ENCODE measurements at regions not wholly inside any gene's neighbourhood (a gene's known extent, or its start where the extent isn't known, plus 50 kb on each side); places are given as distances from the start of the nearest gene placed in this dataset.

DNA sequence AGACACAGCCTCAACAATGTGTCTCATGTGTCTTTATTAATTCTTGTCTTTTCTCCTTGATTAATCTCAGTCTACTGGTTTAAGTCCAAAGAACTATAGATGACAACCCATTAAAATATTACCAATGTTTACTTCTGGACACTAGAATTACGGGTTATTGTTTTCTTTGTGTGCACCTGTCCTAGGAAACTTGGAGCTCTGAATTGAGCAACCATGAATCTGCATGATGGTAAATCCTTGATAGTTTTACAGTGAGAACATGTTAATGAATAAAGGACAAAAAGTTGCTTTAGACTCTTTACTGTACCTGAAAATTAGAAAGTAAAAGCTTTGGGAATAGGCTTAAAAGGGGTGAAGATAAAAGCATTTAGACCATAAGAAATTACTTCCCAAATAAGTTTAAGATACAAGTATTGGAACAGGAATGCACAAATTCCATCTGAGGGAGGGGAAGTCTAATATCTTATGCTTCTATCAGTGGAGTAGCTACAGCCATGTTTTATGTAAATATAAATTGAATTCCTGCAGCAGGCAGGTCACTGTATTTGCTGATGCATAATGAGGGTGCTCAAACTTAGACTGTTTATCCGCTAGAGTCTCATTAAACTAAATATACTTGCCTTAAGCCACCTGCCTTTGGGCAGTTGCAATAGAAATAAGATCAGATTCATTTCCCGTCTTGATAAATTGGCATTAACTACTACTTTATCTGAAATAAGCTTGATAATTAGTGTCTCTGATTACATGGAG is 603.7 kb upstream of the GCFC2 start:
- no peak for DNase-seq

- DNase-seq = no peak
Measured at GRCh38 chr2:76312236-76312635, 601.5 kb upstream of the GCFC2 start.

- DNase-seq = no peak
Measured at GRCh38 chr2:76311728-76312127, 601.0 kb upstream of the GCFC2 start.

DNA sequence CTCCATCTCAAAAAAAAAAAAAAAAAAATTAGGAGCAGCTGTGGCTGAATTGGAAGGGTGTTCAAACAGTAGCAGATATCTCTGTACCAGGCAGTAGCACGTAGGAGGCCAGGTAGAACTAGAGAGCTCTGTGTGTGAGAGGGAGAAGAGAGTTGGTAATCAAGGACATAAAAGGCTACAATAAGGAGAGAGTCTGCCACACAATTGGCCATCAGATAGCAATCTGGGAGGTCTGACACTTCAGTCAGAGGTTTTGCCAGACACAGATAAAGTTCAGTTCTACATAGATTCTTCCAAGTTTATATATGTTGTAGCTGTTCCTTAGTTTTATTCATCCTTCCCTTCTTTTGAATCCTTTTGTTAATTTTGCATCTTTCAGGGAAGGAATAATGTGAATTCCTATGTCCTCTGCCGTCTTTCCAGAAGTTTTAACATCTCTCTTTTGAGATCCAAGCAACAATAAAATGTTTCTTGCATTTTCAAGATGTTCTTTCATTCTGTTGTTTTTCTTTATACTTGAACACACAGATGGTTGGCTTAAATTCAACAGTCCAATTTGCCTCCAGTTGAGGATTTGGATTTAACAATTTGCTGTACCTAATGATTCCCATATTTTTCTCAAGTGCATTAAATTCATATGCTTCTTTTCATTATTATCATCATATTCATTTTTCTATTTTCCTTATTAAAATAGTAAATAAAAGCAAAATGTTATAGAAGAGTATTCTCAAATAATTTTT is 600.3 kb upstream of the GCFC2 start:
- DNase-seq = no peak

GRCh38 chr2:76307495-76307894 is 596.8 kb upstream of the GCFC2 start:
- no peak for DNase-seq

DNA sequence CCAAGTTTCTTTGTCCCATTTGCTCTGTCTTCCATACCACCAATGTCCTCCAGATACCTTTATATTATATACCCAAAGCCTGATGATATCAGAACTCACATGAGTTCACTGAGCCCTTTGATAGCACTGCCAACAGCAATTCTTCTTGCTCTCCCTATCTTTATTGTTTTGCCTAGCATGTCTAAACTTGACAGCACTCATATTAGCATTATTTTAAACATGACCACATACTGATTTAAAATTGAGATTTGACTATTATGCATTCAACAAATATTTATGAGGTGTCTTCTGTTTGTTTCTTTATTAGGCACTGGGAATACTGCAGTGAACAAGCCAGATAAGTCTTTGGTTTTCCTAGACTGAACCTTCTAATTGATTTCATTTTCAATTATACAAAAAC is 587.3 kb upstream of the GCFC2 start:
- DNase-seq = no peak

- no peak for DNase-seq
Measured at GRCh38 chr2:76296438-76296837, 585.7 kb upstream of the GCFC2 start.

GRCh38 chr2:76295762-76296161 is 585.0 kb upstream of the GCFC2 start:
- DNase-seq = no peak

DNA sequence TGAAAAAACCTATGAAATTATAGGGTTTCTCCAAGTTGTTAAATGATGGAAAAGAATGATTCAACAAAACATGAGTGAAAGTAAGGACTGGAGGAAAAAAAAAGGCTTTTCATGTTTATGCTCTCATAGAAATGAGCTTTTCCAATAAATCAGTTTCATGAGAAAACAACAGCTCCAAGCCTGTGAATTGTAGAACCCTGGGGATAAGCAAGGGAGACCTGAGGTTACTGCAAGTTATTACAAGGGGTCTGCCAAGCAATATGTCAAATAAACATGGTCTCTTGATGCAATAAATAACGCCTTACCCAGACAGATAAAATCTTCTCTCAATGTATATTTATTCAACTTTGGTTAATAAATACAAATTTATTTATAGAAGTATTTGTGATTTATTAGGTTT is 577.9 kb upstream of the GCFC2 start:
- no peak for DNase-seq

GRCh38 chr2:76288146-76288545 is 577.4 kb upstream of the GCFC2 start:
- no peak for DNase-seq

DNA sequence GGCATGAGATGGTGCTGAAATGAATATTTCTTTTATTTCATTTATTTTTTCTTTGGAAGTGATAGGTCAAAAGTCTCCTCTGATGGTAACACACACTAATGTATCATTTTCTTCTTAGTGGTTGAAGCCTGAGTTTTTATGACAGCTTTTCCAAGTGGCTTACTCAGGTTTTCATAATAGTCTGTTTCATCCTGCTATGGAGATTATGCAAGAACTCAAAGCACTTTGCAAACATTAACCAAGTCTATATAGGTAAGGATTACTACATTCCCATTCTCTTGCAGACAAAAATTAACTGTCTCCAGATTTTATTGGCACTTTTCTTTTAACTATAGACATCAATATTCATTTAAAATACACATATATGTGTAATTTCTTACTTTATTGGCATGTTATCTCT is 572.6 kb upstream of the GCFC2 start:
- DNase-seq = no peak

DNA sequence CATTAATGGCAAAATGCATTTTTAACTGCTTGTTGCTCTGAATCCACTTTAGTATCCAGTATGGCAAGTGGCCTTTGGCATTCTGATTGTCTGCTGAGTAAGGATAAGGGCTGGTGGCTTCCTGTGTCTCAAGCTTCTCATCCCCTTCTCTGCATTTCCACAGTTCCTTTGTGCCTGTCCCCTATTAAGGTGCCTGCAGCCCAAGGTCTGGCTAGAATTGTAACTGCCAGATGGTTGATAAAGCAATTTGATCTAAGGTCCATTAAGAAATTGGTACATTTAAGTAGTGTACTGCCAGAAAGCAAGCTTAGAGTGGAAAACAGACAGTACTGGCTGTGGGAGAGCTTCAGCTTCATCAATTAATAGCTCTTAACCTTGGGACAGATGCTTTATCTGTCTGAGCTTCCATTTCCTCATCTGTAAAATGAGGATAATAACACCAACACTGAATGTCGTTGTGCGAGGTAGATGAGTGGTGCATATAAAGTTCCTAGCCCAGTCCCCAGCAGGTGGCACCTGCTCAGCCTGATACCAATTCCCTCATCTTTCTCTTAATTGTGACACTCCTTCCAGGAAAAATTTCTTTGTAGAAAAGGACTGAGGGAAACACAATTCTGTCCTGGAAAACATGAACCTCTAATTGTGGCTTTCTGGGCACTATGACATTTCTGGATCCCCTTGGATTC is 570.6 kb upstream of the GCFC2 start:
- DNase-seq = no peak

GRCh38 chr2:76280686-76281085 is 570.0 kb upstream of the GCFC2 start:
- DNase-seq = no peak

DNA sequence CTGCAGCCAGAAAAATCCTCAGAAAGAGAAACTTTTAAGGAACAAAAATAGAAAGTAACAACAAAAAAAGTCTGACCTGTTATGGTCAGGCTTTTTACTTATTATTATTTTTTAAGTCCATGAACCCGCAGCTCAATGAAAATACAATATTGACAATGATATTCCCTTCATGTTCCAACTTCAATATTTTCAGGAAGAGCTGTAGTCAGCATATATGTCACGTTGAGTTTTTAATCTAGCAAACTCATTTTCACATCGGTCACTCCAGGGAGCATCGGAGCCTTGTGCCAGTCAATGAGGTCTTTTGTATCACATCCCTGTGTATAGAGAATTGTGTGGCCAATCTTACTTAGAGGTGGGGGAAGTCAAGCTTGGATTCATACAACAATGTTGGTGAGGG is 568.4 kb upstream of the GCFC2 start:
- no peak for DNase-seq

DNA sequence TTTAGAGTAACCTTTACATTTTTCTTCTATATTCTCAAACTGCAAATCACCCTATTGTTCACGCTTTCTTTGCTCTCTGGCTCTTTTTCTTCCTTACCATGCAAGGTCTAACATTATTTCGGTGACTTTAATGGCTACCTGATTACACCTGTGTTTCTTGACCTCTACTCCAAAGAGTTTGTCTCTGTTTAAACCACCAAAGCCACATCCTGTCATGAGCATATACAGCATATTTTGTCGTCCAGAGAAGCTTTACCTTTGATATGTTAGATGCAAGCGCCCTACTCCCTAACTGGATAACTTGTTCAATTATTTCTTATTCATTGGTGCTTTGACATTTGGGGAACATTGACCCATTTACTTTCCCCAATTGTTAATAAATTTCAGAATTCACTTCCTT is 565.1 kb upstream of the GCFC2 start:
- DNase-seq = no peak

DNA sequence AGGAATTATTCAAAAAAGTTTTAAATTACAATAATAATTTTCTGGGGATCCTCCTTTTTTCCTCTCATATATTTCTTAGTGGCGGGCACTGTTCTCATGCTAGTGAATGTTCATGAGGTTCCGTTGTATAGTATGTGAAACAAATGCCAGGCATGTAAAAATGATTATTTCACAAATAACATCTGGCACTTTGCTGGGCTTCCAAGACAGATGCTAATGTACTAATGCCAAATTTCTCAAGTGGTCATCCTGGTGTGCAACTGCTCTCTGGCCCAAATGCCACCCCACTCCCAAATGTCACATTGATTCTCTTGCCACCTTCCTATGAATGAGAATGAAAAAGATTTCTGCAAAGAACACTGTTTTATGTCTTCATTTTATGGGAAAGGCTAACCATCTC is 564.0 kb upstream of the GCFC2 start:
- no peak for DNase-seq

GRCh38 chr2:76274160-76274559 is 563.4 kb upstream of the GCFC2 start:
- no peak for DNase-seq

DNA sequence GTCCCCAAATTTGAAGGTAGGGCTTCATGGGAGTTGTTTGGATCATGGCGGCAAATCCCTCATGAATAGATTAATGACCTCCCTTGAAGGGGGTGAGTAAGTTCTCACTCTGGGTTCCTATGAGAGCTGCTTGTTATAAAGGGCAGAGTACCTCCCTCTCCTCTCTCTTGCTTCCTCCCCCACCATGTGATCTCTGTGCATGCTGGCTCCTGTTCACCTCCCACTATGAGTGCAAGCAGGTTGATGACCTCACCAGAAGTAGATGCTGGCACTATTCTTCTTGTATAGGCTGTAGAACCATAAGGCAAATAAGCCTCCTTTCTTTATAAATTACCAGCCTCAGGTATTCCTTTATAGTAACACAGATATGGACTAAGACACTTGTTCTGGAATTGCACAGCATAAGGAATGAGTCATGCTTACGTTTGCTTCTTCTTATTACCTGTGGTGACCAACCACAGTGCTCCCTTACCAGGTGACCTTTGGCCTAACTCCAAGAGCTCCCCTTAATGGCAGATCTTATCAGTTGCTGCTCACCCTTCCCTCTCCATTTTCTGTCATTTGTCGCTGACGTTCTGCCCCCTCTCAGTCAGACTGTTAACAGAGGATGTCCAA is 559.5 kb upstream of the GCFC2 start:
- DNase-seq = no peak

GRCh38 chr2:76268902-76269620 is 558.3 kb upstream of the GCFC2 start:
- DNase-seq = no peak

- no peak for DNase-seq
Measured at GRCh38 chr2:76268484-76268883, 557.8 kb upstream of the GCFC2 start.

GRCh38 chr2:76257802-76258201 is 547.1 kb upstream of the GCFC2 start:
- DNase-seq = no peak

- DNase-seq = no peak
Measured at GRCh38 chr2:76256458-76257088, 545.9 kb upstream of the GCFC2 start.
